ENCODE measurements at regions not wholly inside any gene's neighbourhood (a gene's known extent, or its start where the extent isn't known, plus 50 kb on each side); places are given as distances from the start of the nearest gene placed in this dataset.

DNA sequence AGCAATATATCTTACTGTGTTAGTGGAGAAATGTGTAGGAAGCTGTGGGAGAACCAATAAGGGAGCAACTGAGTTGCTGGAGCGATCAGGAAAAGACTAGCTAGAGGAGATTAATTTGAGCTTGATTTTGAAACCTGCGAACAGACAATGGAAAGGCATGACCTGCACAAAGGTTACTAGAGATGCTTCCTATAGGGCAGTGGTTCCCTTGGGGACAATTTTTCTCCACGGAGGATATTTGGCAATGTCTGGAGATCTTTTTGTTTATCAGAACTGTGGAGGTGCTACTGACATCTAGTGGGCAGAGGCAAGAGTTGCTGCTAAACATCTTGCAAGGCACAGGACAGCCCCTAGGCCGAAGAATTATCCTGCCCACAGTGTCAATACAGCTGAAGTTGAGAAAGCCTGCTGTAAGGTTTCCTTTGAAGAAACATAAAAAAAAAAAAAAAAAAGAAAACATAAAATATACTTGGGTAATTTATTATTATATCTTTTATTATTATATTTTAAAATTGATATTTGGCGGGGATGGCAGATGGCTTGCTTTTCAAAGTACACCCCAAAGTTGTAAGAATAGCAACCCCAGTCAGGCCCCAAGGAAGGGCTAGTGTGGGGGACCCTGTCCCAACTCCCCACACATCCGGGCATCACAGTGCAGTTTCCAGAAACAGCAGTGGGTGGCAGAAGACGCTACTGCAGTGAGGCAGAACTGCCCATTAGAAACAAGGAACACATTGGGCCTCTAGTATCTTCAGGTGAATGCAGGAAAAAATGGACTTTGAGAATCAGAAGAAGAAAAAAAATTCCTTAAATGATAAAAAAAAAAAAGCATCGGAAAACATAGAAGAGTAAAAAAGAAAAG is 481.6 kb downstream of the SH2D4B start (continued):
- TF ChIP-seq, protein P1, sequence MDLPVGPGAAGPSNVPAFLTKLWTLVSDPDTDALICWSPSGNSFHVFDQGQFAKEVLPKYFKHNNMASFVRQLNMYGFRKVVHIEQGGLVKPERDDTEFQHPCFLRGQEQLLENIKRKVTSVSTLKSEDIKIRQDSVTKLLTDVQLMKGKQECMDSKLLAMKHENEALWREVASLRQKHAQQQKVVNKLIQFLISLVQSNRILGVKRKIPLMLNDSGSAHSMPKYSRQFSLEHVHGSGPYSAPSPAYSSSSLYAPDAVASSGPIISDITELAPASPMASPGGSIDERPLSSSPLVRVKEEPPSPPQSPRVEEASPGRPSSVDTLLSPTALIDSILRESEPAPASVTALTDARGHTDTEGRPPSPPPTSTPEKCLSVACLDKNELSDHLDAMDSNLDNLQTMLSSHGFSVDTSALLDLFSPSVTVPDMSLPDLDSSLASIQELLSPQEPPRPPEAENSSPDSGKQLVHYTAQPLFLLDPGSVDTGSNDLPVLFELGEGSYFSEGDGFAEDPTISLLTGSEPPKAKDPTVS (IDR thresholded peaks at IDR 0.05; ENCODE audit: low read depth, low read length): no peak
- TF ChIP-seq, protein P2, sequence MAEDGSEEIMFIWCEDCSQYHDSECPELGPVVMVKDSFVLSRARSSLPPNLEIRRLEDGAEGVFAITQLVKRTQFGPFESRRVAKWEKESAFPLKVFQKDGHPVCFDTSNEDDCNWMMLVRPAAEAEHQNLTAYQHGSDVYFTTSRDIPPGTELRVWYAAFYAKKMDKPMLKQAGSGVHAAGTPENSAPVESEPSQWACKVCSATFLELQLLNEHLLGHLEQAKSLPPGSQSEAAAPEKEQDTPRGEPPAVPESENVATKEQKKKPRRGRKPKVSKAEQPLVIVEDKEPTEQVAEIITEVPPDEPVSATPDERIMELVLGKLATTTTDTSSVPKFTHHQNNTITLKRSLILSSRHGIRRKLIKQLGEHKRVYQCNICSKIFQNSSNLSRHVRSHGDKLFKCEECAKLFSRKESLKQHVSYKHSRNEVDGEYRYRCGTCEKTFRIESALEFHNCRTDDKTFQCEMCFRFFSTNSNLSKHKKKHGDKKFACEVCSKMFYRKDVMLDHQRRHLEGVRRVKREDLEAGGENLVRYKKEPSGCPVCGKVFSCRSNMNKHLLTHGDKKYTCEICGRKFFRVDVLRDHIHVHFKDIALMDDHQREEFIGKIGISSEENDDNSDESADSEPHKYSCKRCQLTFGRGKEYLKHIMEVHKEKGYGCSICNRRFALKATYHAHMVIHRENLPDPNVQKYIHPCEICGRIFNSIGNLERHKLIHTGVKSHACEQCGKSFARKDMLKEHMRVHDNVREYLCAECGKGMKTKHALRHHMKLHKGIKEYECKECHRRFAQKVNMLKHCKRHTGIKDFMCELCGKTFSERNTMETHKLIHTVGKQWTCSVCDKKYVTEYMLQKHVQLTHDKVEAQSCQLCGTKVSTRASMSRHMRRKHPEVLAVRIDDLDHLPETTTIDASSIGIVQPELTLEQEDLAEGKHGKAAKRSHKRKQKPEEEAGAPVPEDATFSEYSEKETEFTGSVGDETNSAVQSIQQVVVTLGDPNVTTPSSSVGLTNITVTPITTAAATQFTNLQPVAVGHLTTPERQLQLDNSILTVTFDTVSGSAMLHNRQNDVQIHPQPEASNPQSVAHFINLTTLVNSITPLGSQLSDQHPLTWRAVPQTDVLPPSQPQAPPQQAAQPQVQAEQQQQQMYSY (CRISPR knock-in tag; IDR thresholded peaks at IDR 0.05): no peak
- TF ChIP-seq ZZZ3 (IDR thresholded peaks at IDR 0.05; ENCODE audit: control insufficient read depth, insufficient read length, low read depth): no peak
- TF ChIP-seq SMAD1 (IDR thresholded peaks at IDR 0.05; ENCODE audit: low read depth, partially characterized antibody): no peak
- TF ChIP-seq DPF2 (IDR thresholded peaks at IDR 0.05): no peak
- TF ChIP-seq RAD21 (IDR thresholded peaks at IDR 0.05; ENCODE audit: insufficient read depth, low read depth, low read length): peak; percentile 78
- TF ChIP-seq HDAC6 (IDR thresholded peaks at IDR 0.05; ENCODE audit: unreplicated experiment): no peak
- TF ChIP-seq NR2C1 (IDR thresholded peaks at IDR 0.05): no peak
- no peak for TF ChIP-seq SRF (IDR thresholded peaks at IDR 0.05; ENCODE audit: low read depth in 2 of 2, low read length in 2 of 2)
- TF ChIP-seq SMC3 (IDR thresholded peaks at IDR 0.05; ENCODE audit: borderline replicate concordance, low read length): peak; percentile 69; the same call in 1 of the 2 replicates
- TF ChIP-seq BACH1 (IDR thresholded peaks at IDR 0.05; ENCODE audit: borderline replicate concordance): no peak
- TF ChIP-seq EZH2 (IDR thresholded peaks at IDR 0.05; ENCODE audit: borderline replicate concordance, control insufficient read depth, low read depth, low read length): no peak
- no peak for TF ChIP-seq ETV6 (conservative IDR thresholded peaks at IDR 0.05 in 1 of 2, IDR thresholded peaks at IDR 0.05 in 1 of 2; ENCODE audit: borderline replicate concordance in 1 of 2, low read depth in 1 of 2)
